PC-9 (cell line): ENCODE measurements at regions not wholly inside any gene's neighbourhood (a gene's known extent, or its start where the extent isn't known, plus 50 kb on each side); places are given as distances from the start of the nearest gene placed in this dataset.

Experiments
- BruUV-seq: library from RNA; stranded (reverse); fragments of 400-500 nt; replicated peaks from 2 replicates; lab custom pipeline; 2021; lab: Mats Ljungman, UMichigan
- CTCF ChIA-PET: fragments of 300-600 bp; sonication (Branson Sonifier 250); formaldehyde crosslinking; loops from one replicate; lab custom pipeline; 2022; ENCODE audit warnings: antibody characterized with exemption; lab: Charles Lee
- POLR2A ChIA-PET: fragments of 300-600 bp; sonication (Branson Sonifier 250); formaldehyde crosslinking; loops from one replicate; lab custom pipeline; 2022; ENCODE audit warnings: antibody characterized with exemption; ENCODE audit not compliant: unreplicated experiment; lab: Charles Lee
- DNase-seq, 2 experiments: peaks; one replicate each; pipeline versions ENCODE4 v3.0.0 to v3.0.0-alpha.2; 2015 to 2022; ENCODE audit warnings: mixed read lengths in 1 of 2
- H2AFZ ChIP-seq: fragments of 200-600 bp; sonication (generic); 2 replicates; pipeline ENCODE4 v1.8.1; 2017; ENCODE audit warnings: antibody characterized with exemption
- H3F3A ChIP-seq: fragments of 200-600 bp; sonication (generic); 2 replicates; pipeline ENCODE4 v1.8.1; 2017; ENCODE audit warnings: antibody characterized with exemption, mild to moderate bottlenecking, low read depth; ENCODE audit not compliant: insufficient read depth
- H3K27ac ChIP-seq: fragments of 200-600 bp; sonication (generic); 2 replicates; pipeline ENCODE4 v1.6.1; 2016; ENCODE audit warnings: mixed run types
- H3K27me3 ChIP-seq: fragments of 200-600 bp; sonication (generic); 2 replicates; pipeline ENCODE4 v1.6.1; 2016; ENCODE audit warnings: low read depth, mixed run types; ENCODE audit not compliant: insufficient read depth
- H3K36me3 ChIP-seq: fragments of 200-600 bp; sonication (generic); 2 replicates; pipeline ENCODE4 v1.6.1; 2016; ENCODE audit warnings: low read depth, mixed run types
- H3K4me1 ChIP-seq: fragments of 200-600 bp; sonication (generic); replicated peaks from 2 replicates; pipeline ENCODE4 v1.6.1; 2016; ENCODE audit warnings: mixed run types; ENCODE audit not compliant: insufficient read depth
- H3K4me2 ChIP-seq: fragments of 200-600 bp; sonication (generic); 2 replicates; pipeline ENCODE4 v1.6.1; 2017; ENCODE audit warnings: mixed run types
- H3K4me3 ChIP-seq: fragments of 200-600 bp; sonication (generic); 2 replicates; pipeline ENCODE4 v1.6.1; 2016; ENCODE audit warnings: mixed run types
- H3K79me2 ChIP-seq: fragments of 200-600 bp; sonication (generic); 2 replicates; pipeline ENCODE4 v1.6.1; 2017; ENCODE audit warnings: low read depth, mixed run types
- H3K9me2 ChIP-seq: fragments of 200-600 bp; sonication (generic); 2 replicates; pipeline ENCODE4 v1.8.1; 2017; ENCODE audit warnings: mild to moderate bottlenecking; ENCODE audit not compliant: insufficient read depth
- H3K9me3 ChIP-seq: fragments of 200-600 bp; sonication (generic); 2 replicates; pipeline ENCODE4 v1.8.1; 2016; ENCODE audit warnings: low read depth; ENCODE audit not compliant: insufficient read depth
- H4K20me1 ChIP-seq: fragments of 200-600 bp; sonication (generic); 2 replicates; pipeline ENCODE4 v1.8.1; 2017; ENCODE audit not compliant: insufficient read depth
- EZH2 ChIP-seq: fragments of 200-600 bp; sonication (generic); IDR thresholded peaks from 2 replicates; pipeline ENCODE4 v1.8.0; 2017; ENCODE audit warnings: antibody characterized with exemption, low read depth
- intact Hi-C: fragments of 100-400 bp; cut with micrococcal nuclease; formaldehyde crosslinking; loops from one replicate; pipeline ENCODE4 v1.10.0; 2022; ENCODE audit not compliant: unreplicated experiment
- TF ChIP-seq, protein P1 (sequence below): fragments of 200-600 bp; sonication (generic); conservative IDR thresholded peaks from 2 replicates; pipeline ENCODE4 v1.6.1; 2017; ENCODE audit warnings: mixed run types, antibody characterized with exemption, mild to moderate bottlenecking, moderate library complexity

DNA sequence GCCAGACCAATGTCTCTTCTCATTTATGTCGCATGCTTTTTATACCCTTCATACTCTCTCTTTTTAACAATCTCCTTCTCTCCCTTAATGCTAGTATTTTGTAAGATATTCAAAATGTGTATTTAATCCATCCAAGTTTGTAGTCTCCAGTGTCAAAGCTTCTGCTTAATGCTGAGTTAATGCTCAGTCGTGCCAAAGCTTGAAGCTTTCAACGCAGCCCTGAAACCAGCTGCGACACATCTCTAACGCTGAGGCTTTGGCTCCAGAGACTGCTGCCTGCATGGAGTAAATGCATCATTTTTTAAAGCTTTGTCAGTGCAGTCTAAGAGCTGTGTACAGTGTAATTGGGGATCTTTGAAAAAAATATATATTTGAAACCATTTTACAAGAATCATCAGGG is 2108.8 kb upstream of the PIK3C3 start:
- no peaks in the 10 kb centered on the region for H4K20me1 ChIP-seq
- CTCF ChIA-PET: no interaction called here
- no peak overlapping the region for H2AFZ ChIP-seq
- intact Hi-C loops: no loop called here
- no peak overlapping the region for H3K4me3 ChIP-seq
- H3K36me3 ChIP-seq: no peaks in the 10 kb centered on the region
- 0 out of 2 replicates have a peak, but pooled peaks cover under 1% of the 10 kb centered on the region for H3K4me1 ChIP-seq
- POLR2A ChIA-PET: no interaction called here
- H3K79me2 ChIP-seq: no peaks in the 10 kb centered on the region
- no peaks in the 10 kb centered on the region for H3K9me3 ChIP-seq
- H3K4me2 ChIP-seq: no peak overlapping the region
- H3F3A ChIP-seq: no peaks in the 10 kb centered on the region
- no peak overlapping the region for H3K27ac ChIP-seq
- TF ChIP-seq, protein P1, sequence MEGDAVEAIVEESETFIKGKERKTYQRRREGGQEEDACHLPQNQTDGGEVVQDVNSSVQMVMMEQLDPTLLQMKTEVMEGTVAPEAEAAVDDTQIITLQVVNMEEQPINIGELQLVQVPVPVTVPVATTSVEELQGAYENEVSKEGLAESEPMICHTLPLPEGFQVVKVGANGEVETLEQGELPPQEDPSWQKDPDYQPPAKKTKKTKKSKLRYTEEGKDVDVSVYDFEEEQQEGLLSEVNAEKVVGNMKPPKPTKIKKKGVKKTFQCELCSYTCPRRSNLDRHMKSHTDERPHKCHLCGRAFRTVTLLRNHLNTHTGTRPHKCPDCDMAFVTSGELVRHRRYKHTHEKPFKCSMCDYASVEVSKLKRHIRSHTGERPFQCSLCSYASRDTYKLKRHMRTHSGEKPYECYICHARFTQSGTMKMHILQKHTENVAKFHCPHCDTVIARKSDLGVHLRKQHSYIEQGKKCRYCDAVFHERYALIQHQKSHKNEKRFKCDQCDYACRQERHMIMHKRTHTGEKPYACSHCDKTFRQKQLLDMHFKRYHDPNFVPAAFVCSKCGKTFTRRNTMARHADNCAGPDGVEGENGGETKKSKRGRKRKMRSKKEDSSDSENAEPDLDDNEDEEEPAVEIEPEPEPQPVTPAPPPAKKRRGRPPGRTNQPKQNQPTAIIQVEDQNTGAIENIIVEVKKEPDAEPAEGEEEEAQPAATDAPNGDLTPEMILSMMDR: no peak
- TF ChIP-seq EZH2: no peak
- DNase-seq: no peak
- no TSS peak for BruUV-seq
- H3K27me3 ChIP-seq: no peaks in the 10 kb centered on the region
- H3K9me2 ChIP-seq: no peaks in the 10 kb centered on the region

DNA sequence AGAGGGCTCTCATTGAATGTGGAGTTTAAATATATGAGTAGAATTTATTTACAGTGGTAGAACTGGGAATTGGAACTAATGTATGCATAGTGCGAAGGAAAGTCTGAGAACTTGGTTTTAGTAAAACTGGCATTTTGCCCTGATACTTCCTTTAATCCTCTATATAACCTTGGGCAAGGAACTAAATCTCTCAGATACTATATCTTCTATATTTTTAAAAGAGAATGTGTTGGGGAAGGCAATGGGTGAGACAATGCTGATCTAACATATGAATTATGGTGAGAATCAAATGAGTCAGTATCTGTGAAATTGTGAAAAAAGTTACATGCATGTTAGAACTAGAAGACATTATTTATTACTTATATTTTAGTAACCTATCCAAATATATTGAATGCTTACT is 2109.4 kb upstream of the PIK3C3 start:
- ChIA-PET POLR2A (no interaction called here), CTCF (no interaction called here)
- no peak for TF ChIP-seq EZH2
- TF ChIP-seq, protein P1: no peak
- Histone ChIP-seq H3K4me1 (peaks cover 7% of the 10 kb centered on the region; the same call in 1 of the 2 replicates), H3K27me3 (no peaks in the 10 kb centered on the region), H3K4me3 (no peak overlapping the region), H3F3A (no peaks in the 10 kb centered on the region), H3K36me3 (no peaks in the 10 kb centered on the region), H2AFZ (no peak overlapping the region), H3K9me3 (no peaks in the 10 kb centered on the region), H3K79me2 (no peaks in the 10 kb centered on the region), H3K27ac (no peak overlapping the region), H4K20me1 (no peaks in the 10 kb centered on the region), H3K4me2 (no peak overlapping the region), H3K9me2 (no peaks in the 10 kb centered on the region)
- DNase-seq: no peak
- intact Hi-C loops: no loop called here
- no TSS peak for BruUV-seq

DNA sequence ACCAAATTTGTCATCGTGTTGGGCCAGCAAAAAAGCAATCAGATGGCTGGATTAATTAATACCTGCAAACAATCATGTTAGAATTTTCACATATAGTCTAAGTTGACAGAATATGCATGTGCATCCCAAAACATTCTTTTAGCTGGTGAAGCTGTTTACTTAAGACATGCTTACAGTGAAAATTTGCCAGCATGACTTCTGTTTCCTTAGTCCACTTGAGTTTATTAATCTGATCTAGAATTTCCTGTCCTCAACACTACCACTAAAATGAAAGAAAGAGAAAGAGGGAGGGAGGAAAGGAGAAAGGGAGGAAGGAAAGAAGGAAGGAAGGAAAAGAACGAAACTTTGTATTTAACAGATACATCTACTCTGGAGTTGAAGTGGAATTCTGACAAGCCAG is 2109.9 kb upstream of the PIK3C3 start:
- Histone ChIP-seq H3K27me3 (no peaks in the 10 kb centered on the region), H3K4me2 (no peak overlapping the region), H2AFZ (no peak overlapping the region), H3K9me3 (no peaks in the 10 kb centered on the region), H3K36me3 (no peaks in the 10 kb centered on the region), H3K27ac (no peak overlapping the region), H3K4me1 (peaks cover 8% of the 10 kb centered on the region; the same call in 1 of the 2 replicates), H3K79me2 (no peaks in the 10 kb centered on the region), H3K4me3 (no peak overlapping the region), H3F3A (no peaks in the 10 kb centered on the region), H4K20me1 (no peaks in the 10 kb centered on the region), H3K9me2 (no peaks in the 10 kb centered on the region)
- no peak for DNase-seq
- TF ChIP-seq, protein P1: no peak
- TF ChIP-seq EZH2: no peak
- no TSS peak for BruUV-seq
- ChIA-PET POLR2A (no interaction called here), CTCF (no interaction called here)
- intact Hi-C loops: no loop called here
